K562 (cell line): ENCODE measurements at regions not wholly inside any gene's neighbourhood (a gene's known extent, or its start where the extent isn't known, plus 50 kb on each side); places are given as distances from the start of the nearest gene placed in this dataset.

ENCODE experiments used
- ATAC-seq: fragments of 200-7000 bp; cut with Tn5 transposase; 3 replicates; pipeline ENCODE4 v1.9.1; 2020; ENCODE audit warnings: moderate library complexity
- BruUV-seq: library from RNA; stranded (reverse); fragments of 400-500 nt; replicated peaks from 2 replicates; lab custom pipeline; 2021; lab: Mats Ljungman, UMichigan
- CTCF ChIA-PET: fragments of 300-600 bp; formaldehyde crosslinking; extraction: SDS; loops from one replicate; lab custom pipeline; 2021; ENCODE audit warnings: low intra/inter-chr PET ratio; lab: Yijun Ruan, JAX
- POLR2A ChIA-PET: fragments of 300-600, 350-650 bp; sonication (Branson Sonifier 250); formaldehyde crosslinking; extraction: SDS; loops from one replicate; lab custom pipeline; 2021; ENCODE audit warnings: antibody characterized with exemption, inconsistent platforms; lab: Yijun Ruan, JAX
- DNase-seq, 4 experiments: peaks; one replicate each; pipeline versions ENCODE4 v3.0.0 to v3.0.0-alpha.2; 2011 to 2018; ENCODE audit warnings: low spot score in 3 of 4, mixed read lengths in 3 of 4; ENCODE audit errors: extremely low read depth in 1 of 4
- FAIRE-seq: peaks from 2 replicates; lab custom pipeline; 2011; peaks lifted over from hg19 to GRCh38; lab: Jason Lieb, UNC
- H2AFZ ChIP-seq: 2 replicates; pipeline ENCODE4 v1.6.0; 2011; ENCODE audit warnings: low read depth, low read length, control low read depth, inconsistent platforms
- H3K27ac ChIP-seq: fragments of 200-600 bp; 3 replicates; pipeline ENCODE4 v1.8.0; 2011; ENCODE audit warnings: low read depth, mild to moderate bottlenecking, control low read depth, inconsistent platforms, low read length, moderate library complexity, mixed read lengths; ENCODE audit errors: extremely low read depth
- H3K27me3 ChIP-seq, 2 experiments: fragments of 300-600 bp in 1 of 2; 2 replicates in 1 of 2; 3 replicates in 1 of 2; pipeline versions ENCODE4 v1.6.0 to v1.8.0; 2011; ENCODE audit warnings: inconsistent platforms in 2 of 2, low read length in 2 of 2, mild to moderate bottlenecking in 1 of 2, mixed read lengths in 1 of 2, moderate library complexity in 1 of 2; ENCODE audit not compliant: control insufficient read depth in 2 of 2, insufficient read depth in 2 of 2
- H3K36me3 ChIP-seq: fragments of 300-600 bp; 3 replicates; pipeline ENCODE4 v1.8.0; 2011; ENCODE audit warnings: mild to moderate bottlenecking, low read length, inconsistent platforms; ENCODE audit not compliant: control insufficient read depth, insufficient read depth
- H3K4me1 ChIP-seq, 2 experiments: fragments of 200-600 bp in 1 of 2; replicated peaks in 1 of 2; 2 replicates in 1 of 2; 3 replicates in 1 of 2; pipeline versions ENCODE4 v1.5.1 to v1.8.0; 2011; ENCODE audit warnings: inconsistent platforms in 2 of 2, low read length in 2 of 2, mild to moderate bottlenecking in 1 of 2, mixed read lengths in 1 of 2, moderate library complexity in 1 of 2; ENCODE audit not compliant: control insufficient read depth in 2 of 2, insufficient read depth in 2 of 2
- H3K4me2 ChIP-seq: 2 replicates; pipeline ENCODE4 v1.6.1; 2011; ENCODE audit warnings: low read length, control low read depth, inconsistent platforms, mixed read lengths; ENCODE audit not compliant: insufficient read depth
- H3K4me3 ChIP-seq: fragments of 200-600 bp; sonication (generic), shearing (Covaris generic); 2 replicates; pipeline ENCODE4 v1.5.1; 2016; ENCODE audit warnings: control low read depth, inconsistent platforms
- H3K79me2 ChIP-seq: fragments of 200-600 bp; 3 replicates; pipeline ENCODE4 v1.8.0; 2011; ENCODE audit warnings: low read length, inconsistent platforms; ENCODE audit not compliant: control insufficient read depth, insufficient read depth
- H3K9ac ChIP-seq, 2 experiments: 2 replicates each; pipeline versions ENCODE4 v1.6.0 to v1.6.1; 2011; ENCODE audit warnings: low read depth in 2 of 2, low read length in 2 of 2, control low read depth in 1 of 2, inconsistent platforms in 1 of 2, mild to moderate bottlenecking in 1 of 2, mixed read lengths in 1 of 2; ENCODE audit not compliant: insufficient read depth in 1 of 2
- H3K9me1 ChIP-seq: one replicate; pipeline ENCODE4 v1.6.0; 2011; ENCODE audit warnings: inconsistent platforms, mild to moderate bottlenecking, low read length, moderate library complexity; ENCODE audit not compliant: control insufficient read depth, insufficient read depth
- H3K9me3 ChIP-seq: replicated peaks from 2 replicates; pipeline ENCODE4 v1.5.1; 2011; ENCODE audit warnings: low read depth, low read length, inconsistent platforms; ENCODE audit not compliant: control insufficient read depth, insufficient read depth
- H4K20me1 ChIP-seq: replicated peaks from 2 replicates; pipeline ENCODE4 v1.6.1; 2011; ENCODE audit warnings: low read length, inconsistent platforms, mixed read lengths; ENCODE audit not compliant: control insufficient read depth, insufficient read depth
- DMBX1 ChIP-seq: fragments of 250-450 bp; sonication (Bioruptor Pico); IDR thresholded peaks from 2 replicates; pipeline ENCODE4 v1.8.0; 2022; ENCODE audit warnings: inconsistent platforms, mild to moderate bottlenecking, moderate library complexity, borderline replicate concordance
- EGR1 ChIP-seq: fragments of 450-650 bp; conservative IDR thresholded peaks from 2 replicates; pipeline ENCODE4 v1.6.1; 2017; ENCODE audit warnings: mild to moderate bottlenecking
- GABPB2 ChIP-seq: fragments of 250-450 bp; sonication (Bioruptor Pico); conservative IDR thresholded peaks from 2 replicates; pipeline ENCODE4 v1.5.1; 2021; ENCODE audit warnings: mild to moderate bottlenecking
- MYNN ChIP-seq, 2 experiments: sonication (generic); formaldehyde crosslinking in 1 of 2; IDR thresholded peaks; 2 replicates each; pipeline versions ENCODE4 v1.5.0 to v1.6.1; 2016 to 2020; ENCODE audit warnings: antibody characterized with exemption in 1 of 2, missing genetic modification reagents in 1 of 2
- PHB ChIP-seq: fragments of 250-450 bp; sonication (Bioruptor Pico); IDR thresholded peaks from 2 replicates; pipeline ENCODE4 v1.5.0; 2021
- POLR3G ChIP-seq: IDR thresholded peaks from 2 replicates; pipeline ENCODE4 v1.6.1; 2011; ENCODE audit not compliant: insufficient read length, insufficient replicate concordance; ENCODE audit errors: extremely low read depth
- SMAD1 ChIP-seq: fragments of 150-350 bp; IDR thresholded peaks from 2 replicates; pipeline ENCODE4 v1.6.1; 2014; ENCODE audit warnings: low read length, low read depth; ENCODE audit not compliant: partially characterized antibody
- USF1 ChIP-seq: sonication (generic); formaldehyde crosslinking; IDR thresholded peaks from 2 replicates; pipeline ENCODE4 v1.9.0; 2022; ENCODE audit warnings: mild to moderate bottlenecking, missing genetic modification reagents
- ZNF655 ChIP-seq: fragments of 250-450 bp; sonication (Bioruptor Pico); IDR thresholded peaks from 2 replicates; pipeline ENCODE4 v1.5.0; 2021
- WGBS: fragments of 100-300 bp; shearing (Covaris generic); methylation state at CpG from one replicate; pipeline ENCODE4 v1.1.6; 2016; ENCODE audit warnings: low coverage, mixed read lengths; ENCODE audit not compliant: insufficient coverage; ENCODE audit errors: missing lambda C conversion rate; 5-methylcytosine and 5-hydroxymethylcytosine counted together
- in situ Hi-C: fragments of 300-500 bp; cut with MboI; formaldehyde crosslinking; loops from 4 replicates; pipeline ENCODE4 v1.15.0; 2018; ENCODE audit warnings: inconsistent platforms, mixed read lengths
- intact Hi-C: fragments of 100-400 bp; cut with micrococcal nuclease; formaldehyde crosslinking; loops from 2 replicates; pipeline ENCODE4 v1.14.2; 2022

- H4K20me1 ChIP-seq = no peaks in the 10 kb centered on the region
- H3K9ac ChIP-seq = no peak overlapping the region
- no peak overlapping the region for H3K4me2 ChIP-seq
- no peaks in the 10 kb centered on the region for H3K36me3 ChIP-seq
- ATAC-seq (no peak), FAIRE-seq (no peak), DNase-seq (no peak)
- no peaks in the 10 kb centered on the region for H3K4me1 ChIP-seq
- H3K79me2 ChIP-seq = no peaks in the 10 kb centered on the region
- intact Hi-C loops = no loop called here
- WGBS = 0% methylated on average over 2 of the region's 2 CpGs
- in situ Hi-C loops = no loop called here
- H3K27ac ChIP-seq = no peak overlapping the region
- H3K27me3 ChIP-seq = no peaks in the 10 kb centered on the region
- POLR2A ChIA-PET = no interaction called here
- no peak for TF ChIP-seq SMAD1
- TF ChIP-seq USF1 (CRISPR knock-in tag) = no peak
- TF ChIP-seq ZNF655 (CRISPR knock-in tag) = no peak
- TF ChIP-seq PHB = no peak
- TF ChIP-seq POLR3G = no peak
- no peak for TF ChIP-seq MYNN (IDR thresholded peaks at IDR 0.05)
- TF ChIP-seq MYNN (CRISPR knock-in tag; IDR thresholded peaks at IDR 0.05) = no peak
- TF ChIP-seq GABPB2 (CRISPR knock-in tag) = no peak
- no peak for TF ChIP-seq EGR1
- no peak for TF ChIP-seq DMBX1
- H3K4me3 ChIP-seq = no peak overlapping the region
- no peak overlapping the region for H2AFZ ChIP-seq
- BruUV-seq = no TSS peak
- CTCF ChIA-PET = no interaction called here
- H3K9me1 ChIP-seq = no peaks in the 10 kb centered on the region
- no peaks in the 10 kb centered on the region for H3K9me3 ChIP-seq
These were observed 181.8 kb upstream of the ARL4C start for GRCh38 chr2:234678711-234679110.
